ENCODE measurements at regions not wholly inside any gene's neighbourhood (a gene's known extent, or its start where the extent isn't known, plus 50 kb on each side); places are given as distances from the start of the nearest gene placed in this dataset.
"Not testable (repeated sequence)": the region's sequence is repeated elsewhere in the genome, so short reads cannot be mapped to it uniquely, and the experiment has no call there.

- DNase-seq = not testable (repeated sequence)
Observed at GRCh38 chr3:75840160-75840559, 54.8 kb upstream of the ZNF717 start.

GRCh38 chr3:75850301-75851008, 65.1 kb upstream of the ZNF717 start:
- not testable (repeated sequence) for DNase-seq

GRCh38 chr3:75863130-75863529, 77.8 kb upstream of the ZNF717 start:
- DNase-seq = no peak

GRCh38 chr3:75863878-75864277, 78.5 kb upstream of the ZNF717 start:
- DNase-seq = no peak

GRCh38 chr3:75883719-75884118, 98.4 kb upstream of the ZNF717 start:
- not testable (repeated sequence) for DNase-seq

- no peak for DNase-seq
Observed at GRCh38 chr3:75886971-75887526, 101.7 kb upstream of the ZNF717 start.

GRCh38 chr3:75894234-75894633, 108.9 kb upstream of the ZNF717 start:
- DNase-seq = no peak

GRCh38 chr3:75896265-75896664, 110.9 kb upstream of the ZNF717 start:
- no peak for DNase-seq

GRCh38 chr3:75901446-75901845, 116.1 kb upstream of the ZNF717 start:
- not testable (repeated sequence) for DNase-seq

- DNase-seq = no peak
Observed at GRCh38 chr3:75906555-75907112, 121.3 kb upstream of the ZNF717 start.

- DNase-seq = no peak
Observed at GRCh38 chr3:75913800-75914350, 128.5 kb upstream of the ZNF717 start.

GRCh38 chr3:75914741-75915140, 129.4 kb upstream of the ZNF717 start:
- not testable (repeated sequence) for DNase-seq

- no peak for DNase-seq
Observed at GRCh38 chr3:75938921-75939320, 153.6 kb upstream of the ZNF717 start.

- DNase-seq = no peak
Observed at GRCh38 chr3:75951941-75952340, 166.6 kb upstream of the ZNF717 start.

GRCh38 chr3:75960031-75960430, 174.7 kb upstream of the ZNF717 start:
- DNase-seq = not testable (repeated sequence)

- DNase-seq = not testable (repeated sequence)
Observed at GRCh38 chr3:75962054-75962453, 176.7 kb upstream of the ZNF717 start.

GRCh38 chr3:75967071-75967470, 181.7 kb upstream of the ZNF717 start:
- no peak for DNase-seq

- no peak for DNase-seq
Observed at GRCh38 chr3:75978686-75979085, 193.3 kb upstream of the ZNF717 start.

- DNase-seq = no peak
Observed at GRCh38 chr3:75981401-75981800, 196.1 kb upstream of the ZNF717 start.

GRCh38 chr3:75982151-75982550, 196.8 kb upstream of the ZNF717 start:
- DNase-seq = no peak

- DNase-seq = no peak
Observed at GRCh38 chr3:75983111-75983510, 197.8 kb upstream of the ZNF717 start.

- DNase-seq = no peak
Observed at GRCh38 chr3:75983609-75984290, 198.4 kb upstream of the ZNF717 start.

GRCh38 chr3:75985432-75985831, 200.1 kb upstream of the ZNF717 start:
- no peak for DNase-seq
